Stimulated activated CD4-positive, alpha-beta T cell treated with anti-CD3 and anti-CD28 coated beads, Interleukin-1b, Interleukin-23, amount 100 ng/mL, for 24 hours (primary cell): ENCODE measurements at regions not wholly inside any gene's neighbourhood (a gene's known extent, or its start where the extent isn't known, plus 50 kb on each side); places are given as distances from the start of the nearest gene placed in this dataset.

ENCODE experiments used
- DNase-seq, 4 experiments: peaks; one replicate each; pipeline ENCODE4 v3.0.0-alpha.2; 2020; ENCODE audit warnings: low read depth in 4 of 4, low spot score in 1 of 4

GRCh38 chr22:47284360-47284759, 521.9 kb downstream of the TBC1D22A start:
- no peak for DNase-seq

GRCh38 chr22:47283616-47284270, 521.3 kb downstream of the TBC1D22A start:
- DNase-seq: no peak

GRCh38 chr22:47282851-47283250, 520.4 kb downstream of the TBC1D22A start:
- no peak for DNase-seq

GRCh38 chr22:47282366-47282765, 519.9 kb downstream of the TBC1D22A start:
- DNase-seq: no peak

GRCh38 chr22:47281126-47282106, 519.0 kb downstream of the TBC1D22A start:
- no peak for DNase-seq

GRCh38 chr22:47280301-47280700, 517.9 kb downstream of the TBC1D22A start:
- DNase-seq: no peak

GRCh38 chr22:47279746-47280145, 517.3 kb downstream of the TBC1D22A start:
- no peak for DNase-seq

- DNase-seq: no peak
Measured at GRCh38 chr22:47279337-47279736, 516.9 kb downstream of the TBC1D22A start.

GRCh38 chr22:47278655-47279054, 516.2 kb downstream of the TBC1D22A start:
- no peak for DNase-seq

GRCh38 chr22:47277531-47277930, 515.1 kb downstream of the TBC1D22A start:
- DNase-seq: no peak

GRCh38 chr22:47276991-47277390, 514.5 kb downstream of the TBC1D22A start:
- DNase-seq: no peak

GRCh38 chr22:47276450-47276820, 514.0 kb downstream of the TBC1D22A start:
- DNase-seq: no peak

- DNase-seq: no peak
Measured at GRCh38 chr22:47275605-47276449, 513.4 kb downstream of the TBC1D22A start.

GRCh38 chr22:47274196-47274595, 511.7 kb downstream of the TBC1D22A start:
- no peak for DNase-seq

GRCh38 chr22:47270463-47271135, 508.1 kb downstream of the TBC1D22A start:
- DNase-seq: no peak

- DNase-seq: no peak
Measured at GRCh38 chr22:47269516-47270088, 507.2 kb downstream of the TBC1D22A start.

- no peak for DNase-seq
Measured at GRCh38 chr22:47267513-47268282, 505.2 kb downstream of the TBC1D22A start.

- no peak for DNase-seq
Measured at GRCh38 chr22:47266329-47266728, 503.9 kb downstream of the TBC1D22A start.

- no peak for DNase-seq
Measured at GRCh38 chr22:47260551-47260950, 498.1 kb downstream of the TBC1D22A start.

GRCh38 chr22:47259990-47260389, 497.5 kb downstream of the TBC1D22A start:
- DNase-seq: no peak
